ENCODE measurements at regions not wholly inside any gene's neighbourhood (a gene's known extent, or its start where the extent isn't known, plus 50 kb on each side); places are given as distances from the start of the nearest gene placed in this dataset.

GRCh38 chr1:199546323-199546722 is 481.2 kb upstream of the NR5A2 start:
- TF ChIP-seq POLR2AphosphoS5 (IDR thresholded peaks at IDR 0.05; ENCODE audit: insufficient read depth in 1 of 2, low read depth in 1 of 2) (no peak), CTCF (IDR thresholded peaks at IDR 0.05) (no peak)

All from vagina (tissue), 2 donors.